GM13976 (cell line): ENCODE measurements at regions not wholly inside any gene's neighbourhood (a gene's known extent, or its start where the extent isn't known, plus 50 kb on each side); places are given as distances from the start of the nearest gene placed in this dataset.

ENCODE experiments used
- DNase-seq: peaks from one replicate; pipeline ENCODE4 v3.0.0; 2012; ENCODE audit warnings: low spot score
- CTCF ChIP-seq: IDR thresholded peaks from 2 replicates; pipeline ENCODE4 v1.5.1; 2012; ENCODE audit warnings: borderline replicate concordance, mild to moderate bottlenecking; ENCODE audit not compliant: insufficient read depth; ENCODE audit errors: extremely low read depth, missing control alignments, control extremely low read depth
- in situ Hi-C: fragments of 300-500 bp; cut with MboI; formaldehyde crosslinking; loops from one replicate; pipeline ENCODE4 v1.12.0; 2022; ENCODE audit warnings: low sequenced_read_pairs, mixed read lengths, inconsistent platforms; ENCODE audit not compliant: unreplicated experiment

- no peak for TF ChIP-seq CTCF
- no peak for DNase-seq
- in situ Hi-C loops: no loop called here
Measured at GRCh38 chr13:97866346-97866745, 87.1 kb upstream of the IPO5 start.

- no peak for DNase-seq
- no peak for TF ChIP-seq CTCF
- in situ Hi-C loops: no loop called here
Measured at GRCh38 chr13:97866751-97867150, 86.7 kb upstream of the IPO5 start.

GRCh38 chr13:97873398-97873797 lies 80.1 kb upstream of the IPO5 start:
- DNase-seq: no peak
- in situ Hi-C loops: no loop called here
- no peak for TF ChIP-seq CTCF

- in situ Hi-C loops: no loop called here
- no peak for DNase-seq
- no peak for TF ChIP-seq CTCF
Measured at GRCh38 chr13:97875218-97875617, 78.3 kb upstream of the IPO5 start.

DNA sequence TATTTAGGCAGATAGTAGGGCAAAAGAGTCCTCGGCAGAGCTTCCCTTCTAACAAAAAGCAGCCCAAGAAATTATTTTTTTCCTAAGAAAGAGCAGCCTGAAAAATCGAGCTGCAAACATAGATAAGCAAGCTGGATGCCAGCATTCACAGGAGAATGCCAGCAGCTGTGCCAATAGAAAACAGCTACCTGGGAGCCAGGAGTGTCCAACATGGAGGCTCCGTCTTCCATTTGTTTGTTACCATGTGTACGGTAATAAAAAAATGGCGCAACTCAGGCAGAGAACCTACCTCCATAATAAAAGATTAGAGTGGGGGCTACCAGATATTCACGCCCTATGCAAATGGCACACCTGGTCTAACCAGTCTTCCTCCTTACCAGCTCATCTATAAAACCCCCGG lies 77.6 kb upstream of the IPO5 start:
- TF ChIP-seq CTCF: no peak
- DNase-seq: no peak
- in situ Hi-C loops: no loop called here

DNA sequence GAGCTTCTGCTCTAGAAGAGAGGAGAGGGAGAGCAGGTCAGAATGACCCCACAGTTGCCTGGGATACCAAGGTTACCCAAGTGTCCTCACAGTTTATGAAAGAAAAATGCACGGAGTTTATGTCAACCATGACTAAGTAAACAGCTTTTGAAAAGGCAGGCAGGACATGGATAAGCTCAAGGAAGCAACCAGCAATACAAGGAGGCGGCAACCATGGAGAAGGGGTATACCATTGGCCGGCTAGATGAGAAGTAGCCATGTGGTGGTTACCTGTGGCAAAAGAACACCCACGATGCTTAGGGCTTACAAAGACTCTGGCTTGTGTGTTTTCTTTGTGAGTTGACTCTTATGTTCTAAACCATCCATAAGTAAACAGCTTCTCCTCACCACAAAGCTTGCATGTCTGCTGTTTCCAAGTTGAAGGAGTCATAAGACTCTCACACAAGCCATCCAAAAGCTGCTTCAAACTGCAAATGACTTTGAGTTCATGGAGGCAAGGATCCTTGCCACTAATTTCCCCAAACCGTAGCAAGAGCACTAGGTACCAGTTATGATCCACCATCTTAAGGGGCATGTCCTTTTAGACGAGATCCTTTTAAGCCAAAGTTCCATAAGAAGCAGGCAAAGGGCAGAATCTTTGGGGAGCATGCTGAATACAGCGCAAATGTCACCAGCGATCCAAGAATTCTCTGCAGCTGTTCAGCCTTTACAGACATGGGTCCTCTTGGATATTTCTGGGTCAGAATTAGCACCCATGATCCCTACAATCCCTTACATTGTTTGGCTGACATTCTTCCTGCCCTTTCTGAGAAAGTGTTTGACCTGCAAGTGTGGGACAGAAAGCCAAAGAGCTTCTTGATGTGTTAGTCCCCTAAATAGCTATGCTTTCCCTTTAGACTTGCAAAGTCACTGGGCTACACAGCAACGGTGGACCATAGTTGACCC lies 74.8 kb upstream of the IPO5 start:
- in situ Hi-C loops: no loop called here
- TF ChIP-seq CTCF: no peak
- no peak for DNase-seq
